ENCODE measurements at regions not wholly inside any gene's neighbourhood (a gene's known extent, or its start where the extent isn't known, plus 50 kb on each side); places are given as distances from the start of the nearest gene placed in this dataset.

DNA sequence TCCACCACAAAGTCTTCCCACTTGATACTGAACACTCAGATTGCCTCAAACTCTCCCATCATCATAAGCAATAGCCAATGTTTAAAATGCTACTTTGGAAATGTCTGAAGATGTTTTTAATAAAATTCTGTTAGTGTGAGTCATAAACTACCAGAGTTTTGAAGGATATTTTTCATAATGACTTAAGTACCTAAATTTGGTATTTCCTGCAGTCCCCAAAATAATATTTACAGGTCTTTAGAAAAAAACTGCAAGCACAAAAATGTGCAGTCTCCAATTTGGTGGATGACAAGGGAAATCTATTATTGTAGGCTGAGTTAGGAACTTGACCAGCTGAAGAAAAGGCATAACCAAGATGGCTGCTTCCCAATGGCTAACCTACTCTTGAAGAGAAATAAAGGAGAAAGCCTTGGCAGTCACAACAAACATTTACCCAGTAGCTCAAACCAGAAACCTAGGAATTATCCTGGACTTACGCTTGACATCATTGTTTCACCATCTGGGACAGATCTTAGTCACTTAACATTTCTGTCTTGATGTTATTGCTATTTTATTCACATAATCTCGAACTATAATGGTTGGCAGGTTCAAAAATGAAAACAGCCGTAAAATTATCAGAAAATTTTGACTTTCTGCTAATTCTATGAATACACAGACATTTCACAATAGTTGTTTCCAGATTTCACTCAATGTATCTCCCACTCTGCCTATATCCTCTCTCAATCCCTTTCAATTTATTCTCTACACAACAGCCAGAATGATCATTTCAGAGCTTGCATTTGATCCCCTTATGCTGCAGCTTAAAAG, 111.2 kb upstream of the STEAP1B start:
- no peaks in the 10 kb centered on the region for H3K27me3 ChIP-seq
- no peak overlapping the region for H3K4me2 ChIP-seq
- no peak overlapping the region for H3K27ac ChIP-seq
- no peaks in the 10 kb centered on the region for H4K20me1 ChIP-seq
- no peak overlapping the region for H3K9ac ChIP-seq
- H3K9me3 ChIP-seq: no peaks in the 10 kb centered on the region
- peak; percentile 27; the same call in 1 of the 2 replicates for TF ChIP-seq Cebpa-rat (IDR thresholded peaks at IDR 0.05)
- no peak overlapping the region for H3K4me3 ChIP-seq
- no peaks in the 10 kb centered on the region for H3K4me1 ChIP-seq
- no peaks in the 10 kb centered on the region for H3K36me3 ChIP-seq

- H3K4me1 ChIP-seq: no peaks in the 10 kb centered on the region
- TF ChIP-seq Cebpa-rat (IDR thresholded peaks at IDR 0.05): no peak
- H3K27ac ChIP-seq: no peak overlapping the region
- no peaks in the 10 kb centered on the region for H3K27me3 ChIP-seq
- H3K9me3 ChIP-seq: no peaks in the 10 kb centered on the region
- H3K9ac ChIP-seq: no peak overlapping the region
- H3K4me2 ChIP-seq: no peak overlapping the region
- no peak overlapping the region for H3K4me3 ChIP-seq
- no peaks in the 10 kb centered on the region for H4K20me1 ChIP-seq
- no peaks in the 10 kb centered on the region for H3K36me3 ChIP-seq
Observed at GRCh38 chr7:22610263-22610662, 110.3 kb upstream of the STEAP1B start.

DNA sequence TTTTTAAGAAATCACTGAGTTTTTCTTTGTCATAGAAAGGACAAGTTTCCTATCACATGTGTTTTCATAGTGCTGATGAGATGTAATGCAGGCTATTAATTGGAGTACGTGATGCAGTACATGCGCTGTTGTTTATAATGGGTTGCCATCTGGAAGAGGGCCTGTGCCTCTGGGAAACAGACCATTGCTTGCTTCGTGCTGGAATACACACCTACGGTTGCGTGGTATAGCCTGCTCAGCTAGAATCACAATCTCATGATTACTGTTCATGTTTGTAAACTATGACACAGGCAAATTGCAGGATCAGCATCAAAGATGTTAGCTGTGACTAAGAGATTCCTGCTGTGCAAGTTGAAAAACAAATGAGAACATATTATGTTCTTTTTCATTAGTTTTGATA, 107.2 kb upstream of the STEAP1B start:
- Histone ChIP-seq H3K4me2 (no peak overlapping the region), H3K9me3 (no peaks in the 10 kb centered on the region), H3K9ac (no peak overlapping the region), H3K27ac (no peak overlapping the region), H3K4me3 (no peak overlapping the region), H3K27me3 (no peaks in the 10 kb centered on the region), H3K36me3 (no peaks in the 10 kb centered on the region), H3K4me1 (no peaks in the 10 kb centered on the region), H4K20me1 (no peaks in the 10 kb centered on the region)
- no peak for TF ChIP-seq Cebpa-rat (IDR thresholded peaks at IDR 0.05)

DNA sequence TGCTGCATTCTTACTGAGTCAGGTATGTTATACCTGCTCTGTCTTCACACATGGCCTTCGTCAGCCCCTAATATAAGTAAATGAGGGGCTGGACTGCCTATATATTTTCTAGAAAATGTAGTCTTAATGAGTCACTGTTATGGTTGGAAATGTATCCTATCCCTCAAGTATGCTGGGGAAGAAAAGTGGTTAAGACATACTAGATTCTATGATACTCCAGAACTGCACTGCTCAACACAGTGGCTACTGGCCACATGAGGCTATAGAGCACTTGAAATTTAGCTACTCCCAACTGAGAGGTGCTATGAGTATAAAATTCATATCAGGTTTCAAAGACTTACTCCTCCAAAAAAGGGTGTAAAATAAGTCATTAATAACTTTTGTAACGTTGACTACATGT, 104.3 kb upstream of the STEAP1B start:
- Histone ChIP-seq H3K27me3 (no peaks in the 10 kb centered on the region), H3K9ac (no peak overlapping the region), H3K9me3 (no peaks in the 10 kb centered on the region), H3K27ac (no peak overlapping the region), H3K4me2 (no peak overlapping the region), H3K36me3 (no peaks in the 10 kb centered on the region), H3K4me1 (no peaks in the 10 kb centered on the region), H4K20me1 (no peaks in the 10 kb centered on the region), H3K4me3 (no peak overlapping the region)
- no peak for TF ChIP-seq Cebpa-rat (IDR thresholded peaks at IDR 0.05)

DNA sequence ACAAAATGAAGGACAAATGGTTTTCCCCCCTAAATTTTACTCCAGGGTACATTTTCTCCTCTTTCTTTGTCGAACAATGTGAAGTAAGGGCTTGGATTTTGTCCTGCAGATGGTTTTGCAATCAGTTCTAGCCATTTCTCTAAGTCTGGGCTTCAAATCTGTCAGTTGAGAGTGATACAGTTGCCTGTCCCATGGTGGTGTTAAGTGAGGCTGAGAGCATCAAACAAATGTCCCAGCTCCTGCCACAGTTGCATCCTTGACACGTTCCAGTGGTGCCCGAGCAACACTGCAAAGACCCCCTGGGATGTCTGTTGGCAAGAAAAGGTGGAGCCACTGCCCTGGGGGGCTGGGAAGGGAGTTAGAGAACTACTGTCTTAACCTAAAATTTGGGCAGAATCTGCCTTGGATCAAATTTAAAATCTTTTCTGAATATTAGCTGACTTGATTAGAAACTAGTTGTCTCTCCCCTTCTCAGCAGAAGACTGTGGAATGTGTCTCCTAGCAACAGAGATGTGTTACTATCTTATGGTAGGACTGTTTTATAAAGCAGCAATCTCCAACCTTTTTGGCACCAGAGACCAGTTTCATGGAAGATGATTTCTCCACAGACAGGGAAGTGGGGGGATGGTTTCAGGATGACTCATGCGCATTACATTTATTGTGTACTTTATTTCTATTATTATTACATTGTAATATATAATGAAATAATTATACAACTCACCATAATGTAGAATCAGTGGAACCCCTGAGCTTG, 102.0 kb upstream of the STEAP1B start:
- Histone ChIP-seq H3K27me3 (no peaks in the 10 kb centered on the region), H4K20me1 (no peaks in the 10 kb centered on the region), H3K9ac (no peak overlapping the region), H3K9me3 (no peaks in the 10 kb centered on the region), H3K36me3 (no peaks in the 10 kb centered on the region), H3K4me2 (no peak overlapping the region), H3K4me1 (no peaks in the 10 kb centered on the region), H3K4me3 (no peak overlapping the region), H3K27ac (no peak overlapping the region)
- TF ChIP-seq Cebpa-rat (IDR thresholded peaks at IDR 0.05): no peak

DNA sequence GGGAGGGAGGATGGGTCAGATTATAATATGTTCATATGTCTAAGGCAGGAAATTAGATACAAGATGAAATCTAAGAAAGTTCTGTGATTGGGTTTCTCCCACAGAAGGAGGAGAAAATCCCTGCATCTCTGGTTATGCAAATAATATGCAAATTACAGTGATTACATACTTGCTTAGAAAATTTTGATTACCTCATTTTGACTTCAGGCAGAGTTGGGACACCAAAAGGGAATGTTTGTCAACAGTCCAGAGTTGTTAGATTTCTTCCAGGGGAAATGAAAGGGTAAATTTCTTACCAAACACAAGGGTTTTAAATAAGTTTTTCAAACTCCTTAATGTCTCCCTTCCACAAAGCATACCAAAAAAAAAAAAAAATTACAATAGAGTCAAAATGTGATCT, 101.4 kb upstream of the STEAP1B start:
- Histone ChIP-seq H4K20me1 (no peaks in the 10 kb centered on the region), H3K27me3 (no peaks in the 10 kb centered on the region)
- no peak for TF ChIP-seq Cebpa-rat (IDR thresholded peaks at IDR 0.05)

GRCh38 chr7:22601003-22601402, 101.0 kb upstream of the STEAP1B start:
- no peaks in the 10 kb centered on the region for H3K27me3 ChIP-seq
- no peaks in the 10 kb centered on the region for H4K20me1 ChIP-seq
- no peak overlapping the region for H3K9ac ChIP-seq
- H3K36me3 ChIP-seq: no peaks in the 10 kb centered on the region
- no peaks in the 10 kb centered on the region for H3K9me3 ChIP-seq
- TF ChIP-seq Cebpa-rat (IDR thresholded peaks at IDR 0.05): no peak
- H3K4me3 ChIP-seq: no peak overlapping the region
- H3K27ac ChIP-seq: no peak overlapping the region
- H3K4me2 ChIP-seq: no peak overlapping the region
- H3K4me1 ChIP-seq: no peaks in the 10 kb centered on the region

More for the DNA sequence above, 101.4 kb upstream of the STEAP1B start:
- Histone ChIP-seq H3K4me3 (no peak overlapping the region), H3K36me3 (no peaks in the 10 kb centered on the region), H3K9me3 (no peaks in the 10 kb centered on the region), H3K27ac (no peak overlapping the region), H3K9ac (no peak overlapping the region), H3K4me2 (no peak overlapping the region), H3K4me1 (no peaks in the 10 kb centered on the region)

- no peak overlapping the region for H3K4me2 ChIP-seq
- peaks cover 6% of the 10 kb centered on the region; the same call in 1 of the 2 replicates for H3K9me3 ChIP-seq
- H3K27ac ChIP-seq: no peak overlapping the region
- no peaks in the 10 kb centered on the region for H3K27me3 ChIP-seq
- H3K9ac ChIP-seq: no peak overlapping the region
- no peaks in the 10 kb centered on the region for H4K20me1 ChIP-seq
- H3K4me3 ChIP-seq: no peak overlapping the region
- no peak for TF ChIP-seq Cebpa-rat (IDR thresholded peaks at IDR 0.05)
- H3K36me3 ChIP-seq: no peaks in the 10 kb centered on the region
- H3K4me1 ChIP-seq: no peaks in the 10 kb centered on the region
Observed at GRCh38 chr7:22598318-22598920, 98.4 kb upstream of the STEAP1B start.

DNA sequence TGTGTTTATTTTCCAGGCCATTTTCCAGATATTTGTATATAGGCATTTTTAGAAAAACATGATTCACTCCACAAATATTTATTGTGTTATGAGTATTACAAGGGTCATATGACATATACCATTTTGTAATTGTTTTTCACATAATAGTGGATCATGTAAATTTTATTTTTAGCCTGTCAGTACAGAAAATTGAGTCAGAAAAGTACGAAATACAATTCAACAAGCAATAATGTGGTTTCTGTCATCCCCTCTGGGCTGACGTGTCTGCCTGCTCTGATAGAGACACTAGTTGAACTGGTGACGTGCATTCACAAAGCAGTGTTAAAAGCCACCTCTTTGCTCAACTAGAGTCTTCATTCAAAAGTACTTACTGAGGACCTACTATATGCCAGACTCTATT, 97.9 kb upstream of the STEAP1B start:
- H3K36me3 ChIP-seq: no peaks in the 10 kb centered on the region
- no peaks in the 10 kb centered on the region for H3K4me1 ChIP-seq
- no peak overlapping the region for H3K9ac ChIP-seq
- H3K27me3 ChIP-seq: no peaks in the 10 kb centered on the region
- H3K9me3 ChIP-seq: peaks cover 6% of the 10 kb centered on the region; the same call in 1 of the 2 replicates
- H3K4me3 ChIP-seq: no peak overlapping the region
- no peaks in the 10 kb centered on the region for H4K20me1 ChIP-seq
- H3K27ac ChIP-seq: no peak overlapping the region
- TF ChIP-seq Cebpa-rat (IDR thresholded peaks at IDR 0.05): no peak
- no peak overlapping the region for H3K4me2 ChIP-seq

All from BLaER1 (cell line).